Inferior parietal cortex (tissue), 1 donor: ENCODE measurements at regions not wholly inside any gene's neighbourhood (a gene's known extent, or its start where the extent isn't known, plus 50 kb on each side); places are given as distances from the start of the nearest gene placed in this dataset.

ENCODE experiments used
- DNase-seq: peaks from one replicate; pipeline ENCODE4 v3.0.0-alpha.2; 2016; ENCODE audit errors: extremely low spot score

DNA sequence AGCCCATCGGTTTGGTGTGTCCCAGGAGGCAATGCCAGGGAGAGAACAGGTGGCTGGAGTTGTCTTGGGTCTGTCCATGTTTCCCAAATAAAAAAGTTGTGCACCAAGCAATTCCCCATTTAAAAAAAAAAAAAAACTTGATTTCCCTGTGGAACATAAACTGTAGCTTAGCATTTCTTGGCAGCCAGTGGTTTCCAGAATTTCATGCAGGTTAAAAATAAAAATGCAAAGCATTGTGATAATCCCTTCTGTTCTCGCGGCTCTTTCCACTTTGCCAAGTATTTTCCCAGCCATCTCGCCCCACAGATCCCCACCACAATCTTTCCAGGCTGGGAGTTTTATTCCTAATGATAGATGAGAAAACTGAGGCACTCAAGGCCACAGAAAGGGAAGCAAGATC is 51.4 kb upstream of the MSX1 start:
- DNase-seq, result peak; percentile 13

DNA sequence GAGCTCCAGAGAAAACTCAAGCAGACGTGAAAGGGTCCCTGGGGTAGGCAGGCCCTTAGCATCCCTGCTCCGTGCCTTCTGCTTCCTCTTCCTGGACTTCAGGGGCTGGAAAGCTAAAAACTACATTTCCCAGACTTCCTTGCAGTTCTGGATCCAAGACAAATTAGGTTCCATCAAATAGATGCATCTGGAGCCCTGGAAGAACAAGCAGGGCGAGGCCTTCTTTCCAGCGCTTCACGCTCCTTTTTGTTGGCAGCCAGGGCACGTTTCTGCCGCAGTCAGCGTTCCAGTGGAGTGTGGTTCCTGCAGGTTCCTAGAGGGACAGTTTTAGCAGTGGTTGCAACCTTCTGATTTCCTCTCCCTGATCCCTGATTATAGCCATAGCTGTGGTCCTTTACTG is 53.6 kb upstream of the MSX1 start:
- DNase-seq, result no peak

DNA sequence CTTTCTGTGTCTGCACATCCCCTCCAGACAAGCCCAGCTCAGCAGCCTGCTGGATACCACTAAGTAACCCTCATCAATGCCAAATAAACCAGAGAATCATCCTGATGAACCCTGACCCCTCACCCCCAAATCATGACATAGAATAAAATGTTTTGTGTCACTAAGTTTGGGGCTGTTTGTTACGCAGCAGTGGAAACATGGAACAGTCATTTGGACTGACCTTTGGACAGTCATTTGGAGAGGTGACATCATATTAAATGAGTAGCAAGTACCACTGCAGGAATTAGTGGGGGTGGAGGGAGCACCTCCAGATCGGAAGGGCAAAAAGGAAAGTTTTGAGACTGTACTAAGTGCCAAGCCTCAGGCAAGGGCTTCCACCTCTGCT is 55.6 kb upstream of the MSX1 start:
- no peak for DNase-seq

DNA sequence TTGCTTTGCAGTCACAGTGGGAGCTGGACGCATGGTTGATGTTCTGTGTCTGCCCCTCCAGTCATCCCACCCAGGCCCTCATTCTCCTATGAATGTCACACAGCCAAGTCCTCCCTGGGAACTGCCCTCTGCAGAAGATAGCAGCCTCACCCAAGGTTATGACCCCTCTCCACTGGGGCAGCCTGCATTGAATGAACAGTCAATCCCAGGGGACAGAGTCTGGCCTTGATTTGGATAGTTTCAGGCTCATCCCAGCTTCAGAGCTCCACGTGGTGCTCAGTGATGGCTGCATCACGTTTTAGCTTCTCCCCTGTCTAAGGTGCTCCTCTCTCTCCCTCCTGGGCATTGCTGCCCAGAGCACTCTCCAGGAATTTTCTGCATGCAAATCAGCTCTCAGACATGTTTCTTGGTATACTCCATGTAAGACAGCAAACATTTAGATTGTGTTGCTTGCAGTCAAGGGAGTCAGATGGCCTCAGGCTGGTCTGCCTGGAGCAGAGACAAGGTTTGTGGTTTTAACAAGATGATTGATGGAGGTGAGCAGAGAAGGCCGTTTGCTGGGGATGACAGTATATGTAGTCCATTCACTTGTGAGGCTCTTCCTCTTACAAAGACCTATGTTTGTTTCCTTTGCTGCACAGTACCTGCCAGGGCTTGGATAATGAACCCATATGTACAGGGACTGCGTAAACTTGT is 56.1 kb upstream of the MSX1 start:
- DNase-seq, result no peak

DNA sequence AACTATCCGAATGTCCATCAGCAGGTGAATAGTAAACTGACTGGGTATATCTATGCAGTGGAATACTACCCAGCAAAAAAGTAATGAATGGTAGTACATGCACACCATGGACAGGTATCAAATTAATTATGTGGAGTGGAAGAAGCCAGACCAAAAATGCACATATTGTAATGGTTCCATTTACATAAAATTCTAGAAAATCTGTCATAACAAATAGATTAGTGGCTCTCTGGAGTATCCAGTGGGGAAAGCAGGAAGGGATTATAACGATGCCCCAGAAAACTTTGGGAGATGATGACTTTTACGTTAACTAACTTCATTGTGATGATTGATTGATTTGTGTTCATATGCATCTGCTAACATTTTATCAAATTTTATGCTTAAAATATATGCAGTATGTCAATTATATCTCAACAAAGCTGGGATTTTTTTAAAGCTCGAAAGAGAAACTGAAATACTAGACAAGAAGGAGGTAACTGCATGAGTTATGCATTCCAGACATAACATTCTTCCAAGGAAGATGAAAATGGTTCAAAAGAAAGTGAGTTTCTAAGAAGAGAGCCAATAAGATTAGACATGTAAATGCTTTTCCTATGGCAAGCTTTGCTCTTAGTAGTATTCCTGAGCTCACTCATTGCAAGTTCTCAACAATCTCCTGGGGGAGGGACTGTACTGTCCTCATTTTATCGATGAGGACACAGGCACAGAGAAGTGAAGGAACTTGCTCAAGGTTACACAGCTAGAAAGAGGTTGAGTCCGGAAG is 58.6 kb upstream of the MSX1 start:
- DNase-seq, result no peak

DNA sequence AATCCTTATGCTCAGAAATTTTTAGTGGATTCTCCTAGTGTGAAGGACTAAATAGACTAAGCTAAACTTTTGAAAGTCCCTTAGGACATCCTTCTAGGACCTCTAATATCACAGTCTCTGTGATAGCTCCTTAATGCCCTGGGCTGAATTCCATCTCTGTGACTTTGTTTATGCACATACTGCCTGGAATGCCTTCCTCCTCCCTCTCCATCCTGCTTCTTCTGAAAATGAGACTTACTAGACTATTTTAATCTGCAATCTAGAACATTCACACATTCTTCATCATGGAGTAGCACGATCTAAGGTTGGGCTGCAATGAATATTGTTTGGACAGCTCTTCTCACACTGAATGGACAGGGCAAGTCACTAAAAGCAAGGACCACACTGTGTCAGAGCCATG is 65.0 kb upstream of the MSX1 start:
- no peak for DNase-seq

DNA sequence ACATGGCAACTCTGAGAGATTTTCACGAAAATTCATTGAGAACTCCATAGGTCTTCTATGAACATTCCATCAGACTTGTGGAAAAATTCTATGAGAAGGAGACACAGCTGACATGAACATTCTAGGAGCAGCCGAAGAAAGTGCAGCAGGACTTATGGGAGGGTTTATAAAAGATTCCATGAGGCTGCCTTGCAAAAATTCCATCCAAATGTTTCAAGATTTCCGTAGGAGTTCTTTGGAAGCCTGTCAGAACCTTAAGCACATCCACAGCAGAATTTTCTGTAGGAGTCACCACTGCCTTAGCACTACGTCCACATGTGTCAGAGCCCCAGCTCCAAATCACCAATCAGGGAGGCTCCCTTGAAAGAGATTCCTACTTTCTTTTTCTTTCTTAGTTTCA is 67.0 kb upstream of the MSX1 start:
- peak; percentile 20 for DNase-seq

DNA sequence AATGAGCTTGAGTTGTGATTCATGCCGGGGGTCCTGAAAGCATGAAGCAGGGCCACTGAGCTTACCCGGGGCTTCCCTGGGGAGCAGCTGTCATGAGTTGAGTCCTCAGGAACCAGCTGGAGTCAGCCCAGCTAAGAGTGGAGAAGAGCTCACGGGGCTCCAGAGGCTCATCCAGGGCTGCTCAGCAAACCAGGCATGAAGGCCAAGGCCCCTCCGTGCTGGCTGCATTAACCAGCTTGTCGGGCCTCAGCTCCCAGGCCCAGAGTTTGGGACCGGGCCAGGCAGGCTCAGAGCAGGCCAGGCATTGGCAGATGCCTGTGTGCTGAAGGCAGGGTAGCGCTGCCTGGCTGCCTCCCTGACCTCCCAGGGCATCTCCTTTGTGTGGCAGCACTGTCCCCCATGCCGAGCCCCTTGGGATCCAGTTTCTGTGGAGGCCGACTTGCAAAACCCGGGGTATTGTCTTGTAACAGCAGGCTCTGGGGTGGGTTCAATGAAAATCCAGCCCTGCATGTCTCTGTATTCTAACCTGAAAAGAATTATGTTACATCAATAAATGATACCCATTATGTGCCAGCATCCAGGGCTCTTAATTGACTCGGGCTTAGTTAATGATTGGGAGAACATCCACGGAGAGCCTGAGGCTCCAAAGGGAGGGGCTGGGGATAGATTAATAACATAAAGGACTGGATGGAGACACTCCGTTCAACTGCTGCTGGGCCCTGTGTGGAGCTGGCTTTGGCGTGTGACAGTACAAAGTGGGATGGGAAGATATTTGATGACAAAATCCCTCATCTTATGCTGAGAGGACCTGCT is 68.0 kb upstream of the MSX1 start:
- peak; percentile 19 for DNase-seq

DNA sequence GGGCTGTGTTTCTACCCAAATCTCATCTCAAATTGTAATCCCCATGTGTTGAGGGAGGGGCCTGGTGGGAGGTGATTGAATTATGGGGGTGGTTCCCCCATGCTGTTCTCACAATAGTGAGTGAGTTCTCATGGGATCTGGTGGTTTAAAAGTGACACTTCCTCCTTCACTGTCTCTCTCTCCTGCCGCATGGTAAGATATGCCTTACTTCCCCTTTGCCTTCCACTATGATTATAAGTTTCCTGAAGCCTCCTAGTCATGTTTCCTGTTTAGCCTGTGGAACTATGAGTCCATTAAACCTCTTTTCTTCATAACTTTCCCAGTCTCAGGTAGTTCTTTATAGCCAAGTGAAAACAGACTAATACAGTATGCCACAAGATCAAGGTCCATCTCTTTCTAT is 70.0 kb upstream of the MSX1 start:
- DNase-seq, result no peak

DNA sequence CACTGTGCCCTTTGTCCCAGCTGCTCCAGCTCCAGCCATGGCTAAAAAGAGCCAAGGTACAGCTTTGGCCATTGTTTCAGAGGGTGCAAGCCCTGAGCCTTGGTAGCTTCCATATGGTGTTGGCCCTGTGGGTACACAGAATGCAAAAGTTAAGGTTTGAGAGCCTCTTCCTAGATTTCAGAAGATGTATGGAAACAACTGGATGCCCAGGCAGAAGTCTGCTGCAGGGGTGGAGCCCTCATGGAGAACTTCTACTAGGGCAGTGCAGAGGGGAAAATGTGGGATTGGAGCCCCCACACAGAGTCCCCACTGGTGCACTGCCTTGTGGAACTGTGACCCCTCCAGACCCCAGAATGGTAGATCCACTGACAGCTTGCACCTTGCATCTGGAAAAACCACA is 70.9 kb upstream of the MSX1 start:
- no peak for DNase-seq

DNA sequence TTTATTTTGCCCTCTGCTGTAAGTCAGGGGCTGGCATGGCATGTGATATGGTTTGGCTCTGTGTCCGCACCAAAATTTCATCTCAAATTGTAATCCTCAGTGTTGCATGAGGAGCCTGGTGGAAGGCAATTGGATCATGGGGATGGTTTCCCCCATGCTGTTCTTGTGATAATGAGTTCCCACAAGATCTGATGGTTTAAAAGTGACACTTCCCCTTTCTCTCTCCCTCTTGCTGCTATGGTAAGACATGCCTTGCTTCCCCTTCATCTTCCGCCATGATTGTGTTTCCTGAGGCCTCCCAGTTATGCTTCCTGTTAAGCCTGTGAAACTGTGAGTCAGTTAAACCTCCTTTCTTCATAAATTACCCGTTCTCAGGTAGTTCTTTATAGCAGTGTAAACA is 72.0 kb upstream of the MSX1 start:
- DNase-seq, result no peak

DNA sequence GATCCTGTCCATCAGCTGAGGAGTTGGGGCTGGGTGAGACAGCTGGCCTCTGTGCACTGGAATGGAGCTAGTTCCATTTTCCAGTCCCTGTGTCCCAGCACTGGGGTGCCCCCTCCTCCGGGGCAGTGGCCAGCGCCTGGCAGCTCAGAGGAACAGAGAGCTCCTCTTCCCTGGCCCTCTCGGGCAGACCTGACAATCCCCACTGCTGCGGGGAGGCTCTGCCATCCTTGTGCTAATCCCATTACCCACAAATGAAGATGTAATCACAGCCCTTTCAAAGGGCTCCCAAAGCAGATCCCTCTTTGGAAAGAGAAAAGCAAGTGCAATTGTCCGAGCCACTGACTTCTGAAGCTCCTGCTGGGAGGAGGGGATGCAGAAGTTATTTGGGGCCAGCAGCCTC is 75.1 kb upstream of the MSX1 start:
- DNase-seq, result no peak

DNA sequence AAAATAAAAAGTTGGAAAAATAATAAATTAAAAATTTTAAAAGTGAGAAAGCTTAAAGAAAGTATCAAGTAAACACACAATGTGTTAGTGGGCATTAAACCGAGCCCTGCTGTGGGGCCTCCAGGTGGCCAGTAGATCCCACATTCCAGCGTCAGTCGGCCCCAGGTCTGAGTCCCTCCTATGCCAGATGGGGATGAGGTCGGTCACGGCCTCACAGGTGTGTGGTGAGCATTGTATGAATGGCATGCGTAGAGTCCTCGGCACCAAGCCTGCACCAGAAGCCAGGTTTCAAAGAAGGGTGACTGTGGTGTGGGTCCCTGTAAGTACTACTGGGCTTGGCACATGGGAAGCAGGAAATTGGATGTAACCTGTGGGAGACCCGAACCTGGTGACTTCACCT is 75.6 kb upstream of the MSX1 start:
- no peak for DNase-seq

DNA sequence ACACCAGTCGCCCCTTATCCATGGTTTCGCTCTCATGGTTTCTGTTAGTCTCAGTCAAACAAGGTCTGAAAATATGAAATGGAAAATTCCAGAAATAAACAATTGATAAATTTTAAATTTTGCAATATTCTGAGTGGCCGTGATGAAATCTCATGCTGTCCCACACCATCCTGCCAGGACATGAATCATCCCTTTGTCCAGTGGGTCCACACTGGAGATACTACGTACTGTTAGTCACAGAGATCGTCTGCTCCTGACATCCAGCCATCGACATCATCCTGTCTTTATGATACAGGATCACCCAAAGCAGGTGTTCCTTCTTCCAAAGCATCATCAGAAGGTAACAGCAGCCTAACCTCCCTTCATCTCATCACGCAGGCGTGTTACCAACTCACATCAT is 76.5 kb upstream of the MSX1 start:
- DNase-seq, result no peak

DNA sequence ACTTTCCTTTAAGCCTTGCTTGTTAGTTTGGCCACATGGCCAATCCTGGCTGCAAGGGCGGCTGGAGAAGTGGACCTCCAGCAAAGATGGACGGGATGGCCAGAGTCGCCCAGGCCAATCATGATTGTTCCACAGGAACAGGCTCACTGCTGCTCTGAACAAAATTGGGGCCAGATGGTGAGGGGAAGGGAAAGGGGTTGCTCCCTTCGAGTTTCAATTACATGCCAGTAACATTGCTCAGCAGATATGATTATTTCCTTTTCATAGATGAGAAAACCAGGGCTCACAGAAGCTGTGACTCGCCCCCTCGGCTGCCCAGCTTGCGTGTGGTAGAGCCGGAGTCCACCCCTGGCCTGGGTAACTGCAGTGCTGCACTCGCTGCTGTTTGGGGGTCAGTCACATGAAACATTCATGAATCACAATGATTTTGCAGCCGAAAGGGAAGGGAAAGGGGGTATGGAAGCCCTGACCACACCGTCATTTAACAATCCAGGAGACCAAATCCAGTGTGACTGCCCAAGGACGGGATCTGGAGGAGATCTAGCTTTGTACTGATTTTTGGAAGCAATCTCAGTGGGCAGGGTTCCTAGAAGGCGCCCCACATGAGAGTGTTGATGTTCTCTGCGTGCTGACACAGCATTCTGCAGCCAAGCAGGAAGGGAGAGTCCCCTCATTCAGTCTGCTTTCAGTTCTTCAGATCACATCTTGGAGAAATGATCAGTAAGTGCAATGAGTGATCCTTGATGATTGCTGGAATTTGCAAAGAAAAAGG is 77.3 kb upstream of the MSX1 start:
- no peak for DNase-seq

DNA sequence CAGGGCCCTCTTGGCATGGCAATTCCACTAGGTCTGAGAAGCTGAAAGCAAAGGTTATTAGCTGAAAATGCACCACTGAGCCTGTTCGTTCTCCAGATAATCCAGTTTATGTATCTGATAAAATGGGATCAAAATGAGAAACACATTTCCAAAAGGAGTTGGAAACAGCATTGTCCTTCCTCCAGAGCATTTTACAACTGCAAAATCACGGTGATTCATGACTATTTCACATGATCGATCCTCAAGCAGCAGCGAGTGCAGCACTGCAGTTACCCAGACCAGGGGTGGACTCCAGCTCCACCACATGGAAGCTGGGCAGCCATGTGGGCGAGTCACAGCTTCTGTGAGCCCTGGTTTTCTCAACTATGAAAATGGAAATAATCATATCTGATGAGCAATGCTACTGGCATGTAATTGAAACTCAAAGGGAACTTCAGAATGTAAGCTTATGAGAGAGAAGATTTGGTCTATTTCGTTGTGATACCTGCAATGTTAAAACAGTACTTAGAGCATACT is 78.7 kb upstream of the MSX1 start:
- no peak for DNase-seq

DNA sequence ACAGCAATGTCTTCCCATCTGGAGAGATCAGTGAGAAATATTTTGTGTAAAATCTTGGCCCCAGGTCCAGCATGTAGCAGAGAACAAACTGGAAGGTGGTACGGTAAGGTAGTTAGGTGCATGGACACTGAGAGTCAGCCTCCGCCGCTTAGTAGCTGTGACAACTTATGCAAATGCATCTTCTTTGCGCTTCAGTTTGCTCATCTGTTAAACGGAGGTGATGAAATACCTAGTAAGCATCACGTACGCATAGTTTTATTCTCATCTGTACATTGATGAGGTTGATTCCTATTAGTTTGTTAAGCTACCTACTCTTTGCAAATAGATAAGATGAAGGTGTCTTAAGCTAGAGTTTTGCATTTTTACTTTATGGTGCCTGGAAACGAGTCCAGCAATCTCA is 80.0 kb upstream of the MSX1 start:
- no peak for DNase-seq

DNA sequence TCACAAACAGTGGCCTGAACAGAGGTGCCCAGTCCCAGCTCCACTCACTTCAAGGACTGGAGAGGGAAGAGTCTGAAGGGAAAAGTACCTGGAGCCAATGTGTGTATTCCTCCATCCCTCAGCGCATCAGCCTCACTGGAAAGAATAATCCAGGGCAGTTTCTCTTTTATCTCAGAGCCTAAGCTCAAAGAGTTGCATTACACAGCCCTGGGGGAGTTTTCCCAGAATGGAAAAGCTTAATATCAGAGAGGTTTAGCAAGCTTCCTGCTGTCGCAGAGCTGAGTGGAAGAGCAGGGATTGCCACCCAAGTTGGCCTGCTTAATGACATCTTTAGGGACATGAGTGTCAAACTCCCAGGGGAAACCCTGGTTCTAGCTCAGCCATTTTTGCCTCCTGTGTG is 80.4 kb upstream of the MSX1 start:
- DNase-seq, result no peak

DNA sequence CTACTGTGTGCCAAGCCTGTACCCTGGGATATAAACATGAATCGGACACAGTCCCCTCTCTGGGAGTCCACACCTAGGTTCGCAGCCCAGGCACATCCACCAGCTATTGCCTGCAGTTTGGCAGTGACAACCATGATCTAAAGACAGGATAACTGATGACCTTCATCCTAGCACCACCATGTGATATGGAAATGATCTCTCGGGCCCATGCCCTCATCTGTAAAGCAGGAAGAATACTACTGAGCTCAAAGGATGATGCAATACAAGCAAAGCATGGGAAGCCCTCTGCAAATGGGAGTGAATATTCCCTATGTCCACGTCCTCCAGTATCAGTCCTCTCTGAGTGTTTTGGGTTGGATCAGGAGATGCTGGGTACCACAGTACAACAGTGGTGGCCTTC is 80.9 kb upstream of the MSX1 start:
- DNase-seq, result no peak

DNA sequence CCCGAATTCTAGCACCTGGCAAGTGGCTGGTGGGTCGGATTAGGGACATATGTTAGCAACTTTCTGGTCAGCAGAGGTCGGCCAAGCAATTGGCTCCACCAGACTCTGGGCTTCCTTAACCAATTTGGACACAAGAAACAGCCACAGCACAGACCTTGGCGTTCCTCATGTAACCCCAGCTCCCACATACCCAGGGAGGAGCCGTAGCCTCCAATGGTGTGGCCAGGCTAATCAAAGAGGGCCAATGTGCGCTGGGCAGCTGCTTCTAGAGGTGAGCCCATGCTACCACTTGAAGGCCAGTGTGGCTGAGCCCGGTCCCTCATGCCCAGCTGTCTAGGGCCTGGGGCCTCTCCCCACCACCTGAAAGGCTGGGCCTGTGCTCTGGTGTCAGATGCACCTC is 82.5 kb upstream of the MSX1 start:
- no peak for DNase-seq

DNA sequence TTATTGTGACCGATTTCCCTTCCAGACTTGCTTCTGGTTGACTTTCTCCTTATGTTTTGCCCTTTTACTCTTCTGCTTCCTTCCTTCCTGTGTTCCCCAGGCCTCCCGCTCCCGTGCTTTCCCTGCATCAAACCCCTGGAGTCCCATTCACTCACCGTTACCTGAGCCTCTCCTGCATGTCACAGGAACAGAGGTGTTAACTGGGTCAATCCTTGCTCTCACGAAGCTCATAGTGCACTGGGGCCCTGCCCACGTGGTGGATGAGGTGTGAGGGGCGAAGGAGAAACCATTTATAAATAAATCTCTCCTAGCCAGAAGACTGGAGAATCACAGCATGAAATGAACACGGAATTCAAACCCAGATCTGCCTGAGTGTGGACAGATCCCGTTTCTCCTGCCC is 83.1 kb upstream of the MSX1 start:
- no peak for DNase-seq

DNA sequence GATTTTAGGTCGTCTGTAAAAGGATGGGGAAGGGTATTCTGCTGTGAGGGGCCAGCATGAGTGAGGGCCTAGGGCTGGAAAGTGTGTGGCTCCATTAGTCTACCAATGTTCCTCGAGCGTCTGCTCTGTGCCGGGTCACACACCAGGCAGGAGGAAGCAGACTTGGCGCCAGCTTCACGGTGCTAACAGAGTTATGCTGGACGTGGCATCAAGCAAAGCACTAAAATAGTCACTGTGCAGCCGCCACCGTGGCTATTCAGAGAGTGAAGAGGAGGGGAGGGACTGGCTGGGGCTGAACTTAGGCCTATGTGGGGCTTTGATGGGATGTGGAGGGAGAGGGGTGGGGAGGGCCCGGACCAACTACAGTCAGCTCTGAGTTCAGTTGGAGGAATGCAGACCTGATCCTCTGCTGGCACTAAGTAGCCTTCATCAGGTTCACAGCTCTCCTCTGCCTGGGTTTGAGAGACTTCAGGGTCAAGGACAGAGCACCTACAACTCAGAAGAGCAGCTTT is 83.9 kb upstream of the MSX1 start:
- no peak for DNase-seq
